ENCODE measurements at regions not wholly inside any gene's neighbourhood (a gene's known extent, or its start where the extent isn't known, plus 50 kb on each side); places are given as distances from the start of the nearest gene placed in this dataset.

DNA sequence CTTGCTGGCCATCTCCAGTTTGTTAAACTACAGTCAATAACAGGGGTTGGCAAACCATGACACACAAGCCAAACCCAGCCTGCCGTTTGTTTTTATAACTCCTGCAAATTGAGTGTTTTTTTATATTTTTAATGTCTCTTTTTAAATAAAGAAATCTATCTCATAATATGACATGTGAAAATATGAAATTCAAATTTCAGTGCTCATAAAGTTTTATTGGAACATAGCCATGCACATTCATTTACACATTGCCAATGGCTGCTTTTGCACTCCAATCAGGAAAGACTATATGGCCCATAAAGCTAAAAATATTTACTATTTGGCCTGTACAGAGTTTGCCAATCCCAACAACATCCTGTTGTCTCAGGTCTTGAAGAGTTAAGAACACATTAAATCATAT is 129.0 kb upstream of the SRSF6 start:
- H3K79me2 ChIP-seq (ENCODE audit: control insufficient read depth, insufficient read depth, low read length) = no peaks in the 10 kb centered on the region
- CTCF ChIA-PET (ENCODE audit: low intra/inter-chr PET ratio) = no interaction called here
- H2AFZ ChIP-seq (ENCODE audit: low read depth, low read length) = no peak overlapping the region
- no peaks in the 10 kb centered on the region for H3K9me3 ChIP-seq (replicated peaks; ENCODE audit: control insufficient read depth, insufficient read depth, low read depth, low read length)
- no peak overlapping the region for H3K4me2 ChIP-seq (ENCODE audit: insufficient read depth, low read length)
- intact Hi-C loops (cut with micrococcal nuclease) (no loop called here), in situ Hi-C loops (cut with MboI) (no loop called here)
- H3K36me3 ChIP-seq (ENCODE audit: control insufficient read depth, insufficient read depth, low read length) = no peaks in the 10 kb centered on the region
- H4K20me1 ChIP-seq (replicated peaks; ENCODE audit: control insufficient read depth, insufficient read depth, low read length) = no peaks in the 10 kb centered on the region
- H3K27ac ChIP-seq (ENCODE audit: extremely low read depth, low read depth, low read length) = no peak overlapping the region
- FAIRE-seq (no peak), DNase-seq (ENCODE audit: extremely low read depth in 1 of 4, low spot score in 3 of 4) (no peak), ATAC-seq (no peak)
- H3K4me3 ChIP-seq = no peak overlapping the region
- H3K27me3 ChIP-seq (ENCODE audit: control insufficient read depth in 2 of 2, insufficient read depth in 2 of 2, low read length in 2 of 2) = peaks cover 0 to 13% of the 10 kb centered on the region in 2 experiments; a peak in 1 of 5 replicates
- no TSS peak for BruUV-seq (replicated peaks)
- 0% methylated on average over 1 of the region's 1 CpG for WGBS (ENCODE audit: insufficient coverage, low coverage, missing lambda C conversion rate)
- no peaks in the 10 kb centered on the region for H3K9me1 ChIP-seq (ENCODE audit: control insufficient read depth, insufficient read depth, low read length)
- POLR2A ChIA-PET = interaction anchor here (0.5 kb wide), 1 partner anchor 35 kb away, joined by 3 read pairs; no protein-coding TSS in a partner anchor
- no peak for TF ChIP-seq SMARCA4 (IDR thresholded peaks at IDR 0.05)
- TF ChIP-seq, protein P1, sequence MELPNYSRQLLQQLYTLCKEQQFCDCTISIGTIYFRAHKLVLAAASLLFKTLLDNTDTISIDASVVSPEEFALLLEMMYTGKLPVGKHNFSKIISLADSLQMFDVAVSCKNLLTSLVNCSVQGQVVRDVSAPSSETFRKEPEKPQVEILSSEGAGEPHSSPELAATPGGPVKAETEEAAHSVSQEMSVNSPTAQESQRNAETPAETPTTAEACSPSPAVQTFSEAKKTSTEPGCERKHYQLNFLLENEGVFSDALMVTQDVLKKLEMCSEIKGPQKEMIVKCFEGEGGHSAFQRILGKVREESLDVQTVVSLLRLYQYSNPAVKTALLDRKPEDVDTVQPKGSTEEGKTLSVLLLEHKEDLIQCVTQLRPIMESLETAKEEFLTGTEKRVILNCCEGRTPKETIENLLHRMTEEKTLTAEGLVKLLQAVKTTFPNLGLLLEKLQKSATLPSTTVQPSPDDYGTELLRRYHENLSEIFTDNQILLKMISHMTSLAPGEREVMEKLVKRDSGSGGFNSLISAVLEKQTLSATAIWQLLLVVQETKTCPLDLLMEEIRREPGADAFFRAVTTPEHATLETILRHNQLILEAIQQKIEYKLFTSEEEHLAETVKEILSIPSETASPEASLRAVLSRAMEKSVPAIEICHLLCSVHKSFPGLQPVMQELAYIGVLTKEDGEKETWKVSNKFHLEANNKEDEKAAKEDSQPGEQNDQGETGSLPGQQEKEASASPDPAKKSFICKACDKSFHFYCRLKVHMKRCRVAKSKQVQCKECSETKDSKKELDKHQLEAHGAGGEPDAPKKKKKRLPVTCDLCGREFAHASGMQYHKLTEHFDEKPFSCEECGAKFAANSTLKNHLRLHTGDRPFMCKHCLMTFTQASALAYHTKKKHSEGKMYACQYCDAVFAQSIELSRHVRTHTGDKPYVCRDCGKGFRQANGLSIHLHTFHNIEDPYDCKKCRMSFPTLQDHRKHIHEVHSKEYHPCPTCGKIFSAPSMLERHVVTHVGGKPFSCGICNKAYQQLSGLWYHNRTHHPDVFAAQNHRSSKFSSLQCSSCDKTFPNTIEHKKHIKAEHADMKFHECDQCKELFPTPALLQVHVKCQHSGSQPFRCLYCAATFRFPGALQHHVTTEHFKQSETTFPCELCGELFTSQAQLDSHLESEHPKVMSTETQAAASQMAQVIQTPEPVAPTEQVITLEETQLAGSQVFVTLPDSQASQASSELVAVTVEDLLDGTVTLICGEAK (IDR thresholded peaks at IDR 0.05) = peak; percentile 74
- TF ChIP-seq, protein P1 (CRISPR knock-in tag; IDR thresholded peaks at IDR 0.05) = no peak
- no peak overlapping the region for H3K9ac ChIP-seq (ENCODE audit: insufficient read depth in 1 of 2, low read depth in 2 of 2, low read length in 2 of 2)
- no peaks in the 10 kb centered on the region; a peak in 1 of 5 replicates for H3K4me1 ChIP-seq (replicated peaks in 1 of 2; ENCODE audit: control insufficient read depth in 2 of 2, insufficient read depth in 2 of 2, low read length in 2 of 2)
